K562 (cell line): ENCODE measurements at regions not wholly inside any gene's neighbourhood (a gene's known extent, or its start where the extent isn't known, plus 50 kb on each side); places are given as distances from the start of the nearest gene placed in this dataset.

ENCODE experiments used
- ATAC-seq: fragments of 200-7000 bp; cut with Tn5 transposase; 3 replicates; pipeline ENCODE4 v1.9.1; 2020; ENCODE audit warnings: moderate library complexity
- BruUV-seq: library from RNA; stranded (reverse); fragments of 400-500 nt; replicated peaks from 2 replicates; lab custom pipeline; 2021; lab: Mats Ljungman, UMichigan
- CTCF ChIA-PET: fragments of 300-600 bp; formaldehyde crosslinking; extraction: SDS; loops from one replicate; lab custom pipeline; 2021; ENCODE audit warnings: low intra/inter-chr PET ratio; lab: Yijun Ruan, JAX
- POLR2A ChIA-PET: fragments of 300-600, 350-650 bp; sonication (Branson Sonifier 250); formaldehyde crosslinking; extraction: SDS; loops from one replicate; lab custom pipeline; 2021; ENCODE audit warnings: antibody characterized with exemption, inconsistent platforms; lab: Yijun Ruan, JAX
- DNase-seq, 4 experiments: peaks; one replicate each; pipeline versions ENCODE4 v3.0.0 to v3.0.0-alpha.2; 2011 to 2018; ENCODE audit warnings: low spot score in 3 of 4, mixed read lengths in 3 of 4; ENCODE audit errors: extremely low read depth in 1 of 4
- FAIRE-seq: peaks from 2 replicates; lab custom pipeline; 2011; peaks lifted over from hg19 to GRCh38; lab: Jason Lieb, UNC
- H2AFZ ChIP-seq: 2 replicates; pipeline ENCODE4 v1.6.0; 2011; ENCODE audit warnings: low read depth, low read length, control low read depth, inconsistent platforms
- H3K27ac ChIP-seq: fragments of 200-600 bp; 3 replicates; pipeline ENCODE4 v1.8.0; 2011; ENCODE audit warnings: low read depth, mild to moderate bottlenecking, control low read depth, inconsistent platforms, low read length, moderate library complexity, mixed read lengths; ENCODE audit errors: extremely low read depth
- H3K27me3 ChIP-seq, 2 experiments: fragments of 300-600 bp in 1 of 2; 2 replicates in 1 of 2; 3 replicates in 1 of 2; pipeline versions ENCODE4 v1.6.0 to v1.8.0; 2011; ENCODE audit warnings: inconsistent platforms in 2 of 2, low read length in 2 of 2, mild to moderate bottlenecking in 1 of 2, mixed read lengths in 1 of 2, moderate library complexity in 1 of 2; ENCODE audit not compliant: control insufficient read depth in 2 of 2, insufficient read depth in 2 of 2
- H3K36me3 ChIP-seq: fragments of 300-600 bp; 3 replicates; pipeline ENCODE4 v1.8.0; 2011; ENCODE audit warnings: mild to moderate bottlenecking, low read length, inconsistent platforms; ENCODE audit not compliant: control insufficient read depth, insufficient read depth
- H3K4me1 ChIP-seq, 2 experiments: fragments of 200-600 bp in 1 of 2; replicated peaks in 1 of 2; 2 replicates in 1 of 2; 3 replicates in 1 of 2; pipeline versions ENCODE4 v1.5.1 to v1.8.0; 2011; ENCODE audit warnings: inconsistent platforms in 2 of 2, low read length in 2 of 2, mild to moderate bottlenecking in 1 of 2, mixed read lengths in 1 of 2, moderate library complexity in 1 of 2; ENCODE audit not compliant: control insufficient read depth in 2 of 2, insufficient read depth in 2 of 2
- H3K4me2 ChIP-seq: 2 replicates; pipeline ENCODE4 v1.6.1; 2011; ENCODE audit warnings: low read length, control low read depth, inconsistent platforms, mixed read lengths; ENCODE audit not compliant: insufficient read depth
- H3K4me3 ChIP-seq: fragments of 200-600 bp; sonication (generic), shearing (Covaris generic); 2 replicates; pipeline ENCODE4 v1.5.1; 2016; ENCODE audit warnings: control low read depth, inconsistent platforms
- H3K79me2 ChIP-seq: fragments of 200-600 bp; 3 replicates; pipeline ENCODE4 v1.8.0; 2011; ENCODE audit warnings: low read length, inconsistent platforms; ENCODE audit not compliant: control insufficient read depth, insufficient read depth
- H3K9ac ChIP-seq, 2 experiments: 2 replicates each; pipeline versions ENCODE4 v1.6.0 to v1.6.1; 2011; ENCODE audit warnings: low read depth in 2 of 2, low read length in 2 of 2, control low read depth in 1 of 2, inconsistent platforms in 1 of 2, mild to moderate bottlenecking in 1 of 2, mixed read lengths in 1 of 2; ENCODE audit not compliant: insufficient read depth in 1 of 2
- H3K9me1 ChIP-seq: one replicate; pipeline ENCODE4 v1.6.0; 2011; ENCODE audit warnings: inconsistent platforms, mild to moderate bottlenecking, low read length, moderate library complexity; ENCODE audit not compliant: control insufficient read depth, insufficient read depth
- H3K9me3 ChIP-seq: replicated peaks from 2 replicates; pipeline ENCODE4 v1.5.1; 2011; ENCODE audit warnings: low read depth, low read length, inconsistent platforms; ENCODE audit not compliant: control insufficient read depth, insufficient read depth
- H4K20me1 ChIP-seq: replicated peaks from 2 replicates; pipeline ENCODE4 v1.6.1; 2011; ENCODE audit warnings: low read length, inconsistent platforms, mixed read lengths; ENCODE audit not compliant: control insufficient read depth, insufficient read depth
- CHD4 ChIP-seq: fragments of 200-600 bp; sonication (generic); IDR thresholded peaks from 3 replicates; pipeline ENCODE4 v1.6.1; 2012; ENCODE audit warnings: low read depth, mild to moderate bottlenecking, mixed read lengths, low read length, inconsistent platforms; ENCODE audit not compliant: insufficient read depth, insufficient replicate concordance, poor library complexity, severe bottlenecking
- CXXC5 ChIP-seq: fragments of 250-450 bp; sonication (Bioruptor Pico); IDR thresholded peaks from 2 replicates; pipeline ENCODE4 v1.8.0; 2022; ENCODE audit warnings: inconsistent platforms, mild to moderate bottlenecking, moderate library complexity
- SETDB1 ChIP-seq: IDR thresholded peaks from one replicate; pipeline ENCODE4 v1.6.1; 2012; ENCODE audit warnings: low read length, control low read depth, inconsistent platforms
- TARDBP ChIP-seq: fragments of 450-650 bp; IDR thresholded peaks from 2 replicates; pipeline ENCODE4 v1.6.1; 2016
- WGBS: fragments of 100-300 bp; shearing (Covaris generic); methylation state at CpG from one replicate; pipeline ENCODE4 v1.1.6; 2016; ENCODE audit warnings: low coverage, mixed read lengths; ENCODE audit not compliant: insufficient coverage; ENCODE audit errors: missing lambda C conversion rate; 5-methylcytosine and 5-hydroxymethylcytosine counted together
- in situ Hi-C: fragments of 300-500 bp; cut with MboI; formaldehyde crosslinking; loops from 4 replicates; pipeline ENCODE4 v1.15.0; 2018; ENCODE audit warnings: inconsistent platforms, mixed read lengths
- intact Hi-C: fragments of 100-400 bp; cut with micrococcal nuclease; formaldehyde crosslinking; loops from 2 replicates; pipeline ENCODE4 v1.14.2; 2022
- TF ChIP-seq, protein P1 (sequence below): sonication (generic); formaldehyde crosslinking; IDR thresholded peaks from 2 replicates; pipeline ENCODE4 v1.8.0; 2022; ENCODE audit warnings: mild to moderate bottlenecking, missing genetic modification reagents
- TF ChIP-seq, protein P2 (sequence below): fragments of 450-650 bp; IDR thresholded peaks from 2 replicates; pipeline ENCODE4 v1.6.1; 2018; ENCODE audit warnings: mild to moderate bottlenecking, low read depth; ENCODE audit not compliant: partially characterized antibody
- TF ChIP-seq, protein P3 (sequence below): fragments of 450-650 bp; formaldehyde crosslinking; IDR thresholded peaks from 2 replicates; pipeline ENCODE4 v1.4.0; 2020; ENCODE audit warnings: mild to moderate bottlenecking, moderate library complexity
- TF ChIP-seq, protein P4 (sequence below): fragments of 450-650 bp; formaldehyde crosslinking; IDR thresholded peaks from 2 replicates; pipeline ENCODE4 v1.4.0; 2022; ENCODE audit warnings: mild to moderate bottlenecking, moderate library complexity

DNA sequence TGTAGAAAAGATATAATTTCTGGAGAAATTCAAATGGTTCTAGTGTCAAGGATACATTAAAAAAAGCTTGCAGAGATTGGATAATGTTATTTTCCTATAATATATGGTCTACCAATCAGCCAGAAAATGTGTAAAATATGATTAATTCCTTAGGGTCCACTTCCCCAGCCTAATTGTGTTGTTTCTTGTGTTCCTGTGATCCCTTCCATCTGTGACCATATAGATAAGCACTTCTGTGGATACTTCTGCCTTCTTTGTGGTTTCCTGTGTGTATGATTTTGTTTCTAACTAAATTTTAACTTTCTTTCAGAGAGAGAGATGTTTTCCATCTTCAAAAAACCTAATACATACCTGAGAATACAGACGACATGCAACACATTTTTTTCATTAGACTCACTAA, 367.1 kb upstream of the PIK3C3 start:
- no peaks in the 10 kb centered on the region; the same call in 1 of the 2 replicates for H3K9me3 ChIP-seq
- CTCF ChIA-PET = no interaction called here
- intact Hi-C loops (no loop called here), in situ Hi-C loops (no loop called here)
- no peak overlapping the region for H3K9ac ChIP-seq
- no peaks in the 10 kb centered on the region for H3K36me3 ChIP-seq
- no peak overlapping the region for H2AFZ ChIP-seq
- BruUV-seq = no TSS peak
- no peaks in the 10 kb centered on the region for H3K79me2 ChIP-seq
- TF ChIP-seq, protein P1, sequence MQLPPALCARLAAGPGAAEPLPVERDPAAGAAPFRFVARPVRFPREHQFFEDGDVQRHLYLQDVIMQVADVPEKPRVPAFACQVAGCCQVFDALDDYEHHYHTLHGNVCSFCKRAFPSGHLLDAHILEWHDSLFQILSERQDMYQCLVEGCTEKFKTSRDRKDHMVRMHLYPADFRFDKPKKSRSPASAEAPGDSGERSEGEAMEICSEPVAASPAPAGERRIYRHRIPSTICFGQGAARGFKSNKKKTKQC (CRISPR knock-in tag) = no peak
- TF ChIP-seq, protein P2, sequence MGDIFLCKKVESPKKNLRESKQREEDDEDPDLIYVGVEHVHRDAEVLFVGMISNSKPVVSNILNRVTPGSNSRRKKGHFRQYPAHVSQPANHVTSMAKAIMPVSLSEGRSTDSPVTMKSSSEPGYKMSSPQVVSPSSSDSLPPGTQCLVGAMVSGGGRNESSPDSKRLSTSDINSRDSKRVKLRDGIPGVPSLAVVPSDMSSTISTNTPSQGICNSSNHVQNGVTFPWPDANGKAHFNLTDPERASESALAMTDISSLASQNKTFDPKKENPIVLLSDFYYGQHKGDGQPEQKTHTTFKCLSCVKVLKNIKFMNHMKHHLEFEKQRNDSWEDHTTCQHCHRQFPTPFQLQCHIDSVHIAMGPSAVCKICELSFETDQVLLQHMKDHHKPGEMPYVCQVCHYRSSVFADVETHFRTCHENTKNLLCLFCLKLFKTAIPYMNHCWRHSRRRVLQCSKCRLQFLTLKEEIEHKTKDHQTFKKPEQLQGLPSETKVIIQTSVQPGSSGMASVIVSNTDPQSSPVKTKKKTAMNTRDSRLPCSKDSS = no peak
- TF ChIP-seq, all 486 proteins: peak for 0
- POLR2A ChIA-PET = no interaction called here
- ATAC-seq (no peak), DNase-seq (no peak), FAIRE-seq (no peak)
- Histone ChIP-seq H3K4me3 (no peak overlapping the region), H3K27me3 (no peaks in the 10 kb centered on the region), H3K9me1 (no peaks in the 10 kb centered on the region), H3K4me2 (no peak overlapping the region), H3K27ac (no peak overlapping the region), H4K20me1 (no peaks in the 10 kb centered on the region), H3K4me1 (no peaks in the 10 kb centered on the region)
- WGBS = 0% methylated on average over 1 of the region's 1 CpG

DNA sequence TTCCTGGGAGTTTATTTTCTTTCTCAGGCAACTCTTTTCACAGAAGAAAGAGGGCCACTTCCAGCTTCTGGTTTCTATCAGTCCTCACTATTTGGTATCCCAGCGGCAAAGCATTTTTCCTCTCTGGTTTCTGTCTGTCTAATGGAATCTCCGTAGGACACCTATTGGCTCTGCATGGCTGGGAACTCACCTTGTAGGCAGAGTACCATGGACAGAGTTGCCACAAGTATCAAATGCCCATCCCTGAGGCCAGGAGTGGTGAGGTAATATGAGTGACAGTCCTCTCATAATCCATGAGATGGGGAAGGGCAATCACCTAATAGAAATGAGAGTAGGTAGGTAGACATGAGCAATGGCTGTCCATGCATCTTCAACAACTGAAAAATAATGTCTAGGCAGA, 369.5 kb upstream of the PIK3C3 start:
- WGBS = 0% methylated on average over 2 of the region's 2 CpGs
- TF ChIP-seq TARDBP (no peak), CXXC5 (CRISPR knock-in tag) (no peak), SETDB1 (no peak), CHD4 (no peak)
- TF ChIP-seq, protein P3, sequence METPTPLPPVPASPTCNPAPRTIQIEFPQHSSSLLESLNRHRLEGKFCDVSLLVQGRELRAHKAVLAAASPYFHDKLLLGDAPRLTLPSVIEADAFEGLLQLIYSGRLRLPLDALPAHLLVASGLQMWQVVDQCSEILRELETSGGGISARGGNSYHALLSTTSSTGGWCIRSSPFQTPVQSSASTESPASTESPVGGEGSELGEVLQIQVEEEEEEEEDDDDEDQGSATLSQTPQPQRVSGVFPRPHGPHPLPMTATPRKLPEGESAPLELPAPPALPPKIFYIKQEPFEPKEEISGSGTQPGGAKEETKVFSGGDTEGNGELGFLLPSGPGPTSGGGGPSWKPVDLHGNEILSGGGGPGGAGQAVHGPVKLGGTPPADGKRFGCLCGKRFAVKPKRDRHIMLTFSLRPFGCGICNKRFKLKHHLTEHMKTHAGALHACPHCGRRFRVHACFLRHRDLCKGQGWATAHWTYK (CRISPR knock-in tag) = no peak
- TF ChIP-seq, protein P4, sequence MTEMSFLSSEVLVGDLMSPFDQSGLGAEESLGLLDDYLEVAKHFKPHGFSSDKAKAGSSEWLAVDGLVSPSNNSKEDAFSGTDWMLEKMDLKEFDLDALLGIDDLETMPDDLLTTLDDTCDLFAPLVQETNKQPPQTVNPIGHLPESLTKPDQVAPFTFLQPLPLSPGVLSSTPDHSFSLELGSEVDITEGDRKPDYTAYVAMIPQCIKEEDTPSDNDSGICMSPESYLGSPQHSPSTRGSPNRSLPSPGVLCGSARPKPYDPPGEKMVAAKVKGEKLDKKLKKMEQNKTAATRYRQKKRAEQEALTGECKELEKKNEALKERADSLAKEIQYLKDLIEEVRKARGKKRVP = no peak
- ChIA-PET CTCF (no interaction called here), POLR2A (no interaction called here)
- FAIRE-seq (no peak), ATAC-seq (no peak), DNase-seq (no peak)
- Histone ChIP-seq H3K79me2 (no peaks in the 10 kb centered on the region), H3K4me1 (no peaks in the 10 kb centered on the region), H3K4me2 (no peak overlapping the region), H3K4me3 (no peak overlapping the region), H4K20me1 (no peaks in the 10 kb centered on the region), H3K27me3 (no peaks in the 10 kb centered on the region), H3K36me3 (no peaks in the 10 kb centered on the region), H3K9ac (no peak overlapping the region), H3K9me1 (no peaks in the 10 kb centered on the region), H3K27ac (no peak overlapping the region), H3K9me3 (no peaks in the 10 kb centered on the region; the same call in 1 of the 2 replicates), H2AFZ (no peak overlapping the region)
- BruUV-seq = no TSS peak
- in situ Hi-C loops = no loop called here
- intact Hi-C loops = no loop called here
